ENCODE measurements at regions not wholly inside any gene's neighbourhood (a gene's known extent, or its start where the extent isn't known, plus 50 kb on each side); places are given as distances from the start of the nearest gene placed in this dataset.

GRCh38 chr5:158026304-158027031 is 167.5 kb upstream of the CLINT1 start:
- WGBS (ENCODE audit: insufficient coverage), result no CpG with 5 or more reads among the region's 7 CpGs
- H3K9ac ChIP-seq (ENCODE audit: insufficient read depth, low read length, poor library complexity, severe bottlenecking), result no peak overlapping the region
- H3K9me3 Mint-ChIP-seq, result peaks cover 0 to 3% (median 0%) of the 10 kb centered on the region in 7 donors

DNA sequence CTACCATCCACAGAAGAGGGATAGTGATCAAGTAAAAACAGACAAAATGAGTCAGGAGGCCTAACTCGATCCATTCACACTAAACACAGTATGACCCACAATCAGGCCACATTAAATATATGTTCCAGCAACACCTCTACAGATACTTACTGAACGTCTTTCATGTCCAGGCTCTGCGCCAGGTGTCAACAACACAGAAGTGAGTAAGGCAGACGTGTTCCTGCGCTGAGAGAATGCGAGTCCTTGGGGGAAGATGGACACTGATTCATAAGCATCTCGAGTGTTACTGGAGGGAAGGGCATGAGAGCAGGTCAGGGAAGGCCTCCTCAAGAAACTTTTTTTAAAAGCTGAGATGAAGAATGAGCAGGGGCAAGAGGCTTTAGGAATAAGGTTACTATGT is 164.3 kb upstream of the CLINT1 start:
- Histone ChIP-seq H3K4me3 (replicated peaks in 1 of 3; ENCODE audit: low read depth in 2 of 3, low read length in 3 of 3) (no peak overlapping the region), H3K79me2 (ENCODE audit: insufficient read depth, low read length) (no peaks in the 10 kb centered on the region), H3K9me3 (replicated peaks in 1 of 2; ENCODE audit: control insufficient read depth in 1 of 2, insufficient read depth in 1 of 2, low read length in 2 of 2) (no peaks in the 10 kb centered on the region), H3K4me1 (ENCODE audit: control insufficient read depth in 1 of 2, insufficient read depth in 2 of 2, low read length in 2 of 2) (no peaks in the 10 kb centered on the region), H4K20me1 (ENCODE audit: insufficient read depth, low read length) (no peaks in the 10 kb centered on the region), H3K4me2 (replicated peaks; ENCODE audit: extremely low read depth, low read length, poor library complexity, severe bottlenecking) (no peak overlapping the region), H2AFZ (ENCODE audit: insufficient read depth, low read depth, low read length, poor library complexity, severe bottlenecking) (no peak overlapping the region), H3K27me3 (ENCODE audit: control insufficient read depth in 2 of 2, insufficient read depth in 2 of 2, low read length in 2 of 2) (peaks cover 0 to 2% of the 10 kb centered on the region in 2 donors), H3K9ac (ENCODE audit: insufficient read depth, low read length, poor library complexity, severe bottlenecking) (no peak overlapping the region), H3K27ac (ENCODE audit: low read depth in 1 of 2, low read length in 2 of 2) (no peak overlapping the region), H3K36me3 (replicated peaks in 1 of 2; ENCODE audit: control insufficient read depth in 1 of 2, insufficient read depth in 2 of 2, low read length in 2 of 2) (no peaks in the 10 kb centered on the region)
- TF ChIP-seq, protein P1, sequence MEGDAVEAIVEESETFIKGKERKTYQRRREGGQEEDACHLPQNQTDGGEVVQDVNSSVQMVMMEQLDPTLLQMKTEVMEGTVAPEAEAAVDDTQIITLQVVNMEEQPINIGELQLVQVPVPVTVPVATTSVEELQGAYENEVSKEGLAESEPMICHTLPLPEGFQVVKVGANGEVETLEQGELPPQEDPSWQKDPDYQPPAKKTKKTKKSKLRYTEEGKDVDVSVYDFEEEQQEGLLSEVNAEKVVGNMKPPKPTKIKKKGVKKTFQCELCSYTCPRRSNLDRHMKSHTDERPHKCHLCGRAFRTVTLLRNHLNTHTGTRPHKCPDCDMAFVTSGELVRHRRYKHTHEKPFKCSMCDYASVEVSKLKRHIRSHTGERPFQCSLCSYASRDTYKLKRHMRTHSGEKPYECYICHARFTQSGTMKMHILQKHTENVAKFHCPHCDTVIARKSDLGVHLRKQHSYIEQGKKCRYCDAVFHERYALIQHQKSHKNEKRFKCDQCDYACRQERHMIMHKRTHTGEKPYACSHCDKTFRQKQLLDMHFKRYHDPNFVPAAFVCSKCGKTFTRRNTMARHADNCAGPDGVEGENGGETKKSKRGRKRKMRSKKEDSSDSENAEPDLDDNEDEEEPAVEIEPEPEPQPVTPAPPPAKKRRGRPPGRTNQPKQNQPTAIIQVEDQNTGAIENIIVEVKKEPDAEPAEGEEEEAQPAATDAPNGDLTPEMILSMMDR (IDR thresholded peaks at IDR 0.05), result no peak
- H3K36me3 Mint-ChIP-seq, result no peaks in the 10 kb centered on the region
- WGBS (ENCODE audit: insufficient coverage), result 94% methylated on average over 3 of the region's 7 CpGs
- peaks cover 0 to 9% (median 8%) of the 10 kb centered on the region in 3 donors for H3K27me3 Mint-ChIP-seq (ENCODE audit: low read depth in 3 of 3)
- H3K27ac Mint-ChIP-seq, result no peak overlapping the region
- DNase-seq, result no peak
- intact Hi-C loops (cut with micrococcal nuclease), result no loop called here
- no peak overlapping the region for H3K4me3 Mint-ChIP-seq
- peaks cover 0 to 3% (median 0%) of the 10 kb centered on the region in 7 donors for H3K9me3 Mint-ChIP-seq
- H3K4me1 Mint-ChIP-seq, result no peaks in the 10 kb centered on the region

More at GRCh38 chr5:158026304-158027031, 167.5 kb upstream of the CLINT1 start:
- intact Hi-C loops (cut with micrococcal nuclease), result no loop called here
- H3K27me3 Mint-ChIP-seq (ENCODE audit: low read depth in 3 of 3), result peaks cover 6 to 12% (median 7%) of the 10 kb centered on the region in 3 donors
- no peak overlapping the region for H3K27ac Mint-ChIP-seq
- H3K4me1 Mint-ChIP-seq, result no peaks in the 10 kb centered on the region
- no peaks in the 10 kb centered on the region for H3K36me3 Mint-ChIP-seq
- H3K4me3 Mint-ChIP-seq, result no peak overlapping the region
- Histone ChIP-seq H4K20me1 (ENCODE audit: insufficient read depth, low read length) (no peaks in the 10 kb centered on the region), H3K27ac (ENCODE audit: low read depth in 1 of 2, low read length in 2 of 2) (no peak overlapping the region), H3K4me3 (replicated peaks in 1 of 3; ENCODE audit: low read depth in 2 of 3, low read length in 3 of 3) (no peak overlapping the region), H3K27me3 (ENCODE audit: control insufficient read depth in 2 of 2, insufficient read depth in 2 of 2, low read length in 2 of 2) (peaks cover 0 to 2% of the 10 kb centered on the region in 2 donors), H3K79me2 (ENCODE audit: insufficient read depth, low read length) (no peaks in the 10 kb centered on the region), H2AFZ (ENCODE audit: insufficient read depth, low read depth, low read length, poor library complexity, severe bottlenecking) (no peak overlapping the region), H3K4me1 (ENCODE audit: control insufficient read depth in 1 of 2, insufficient read depth in 2 of 2, low read length in 2 of 2) (no peaks in the 10 kb centered on the region), H3K4me2 (replicated peaks; ENCODE audit: extremely low read depth, low read length, poor library complexity, severe bottlenecking) (no peak overlapping the region), H3K36me3 (replicated peaks in 1 of 2; ENCODE audit: control insufficient read depth in 1 of 2, insufficient read depth in 2 of 2, low read length in 2 of 2) (no peaks in the 10 kb centered on the region), H3K9me3 (replicated peaks in 1 of 2; ENCODE audit: control insufficient read depth in 1 of 2, insufficient read depth in 1 of 2, low read length in 2 of 2) (no peaks in the 10 kb centered on the region)
- TF ChIP-seq, protein P1 (IDR thresholded peaks at IDR 0.05), result no peak
- no peak for DNase-seq
